Inflammatory macrophage treated with lipopolysaccharide for 4 hours (primary cell): ENCODE measurements at regions not wholly inside any gene's neighbourhood (a gene's known extent, or its start where the extent isn't known, plus 50 kb on each side); places are given as distances from the start of the nearest gene placed in this dataset.

ENCODE experiments used
- DNase-seq: peaks from one replicate; pipeline ENCODE4 v3.0.0-alpha.2; 2020

- no peak for DNase-seq
These were observed 88.0 kb downstream of the XCL2 start for GRCh38 chr1:168455764-168456163.

GRCh38 chr1:168454211-168454815 is 89.5 kb downstream of the XCL2 start:
- no peak for DNase-seq

- DNase-seq: no peak
These were observed 90.7 kb downstream of the XCL2 start for GRCh38 chr1:168453056-168453455.

- DNase-seq: no peak
These were observed 91.5 kb downstream of the XCL2 start for GRCh38 chr1:168452329-168452728.

- no peak for DNase-seq
These were observed 95.9 kb downstream of the XCL2 start for GRCh38 chr1:168447871-168448270.

GRCh38 chr1:168446081-168446480 is 97.7 kb downstream of the XCL2 start:
- DNase-seq: no peak

- no peak for DNase-seq
These were observed 99.9 kb downstream of the XCL2 start for GRCh38 chr1:168443899-168444298.

GRCh38 chr1:168443356-168443755 is 100.4 kb downstream of the XCL2 start:
- DNase-seq: no peak

- no peak for DNase-seq
These were observed 100.9 kb downstream of the XCL2 start for GRCh38 chr1:168442931-168443330.

GRCh38 chr1:168441745-168442144 is 102.1 kb downstream of the XCL2 start:
- no peak for DNase-seq

- DNase-seq: peak; percentile 79
These were observed 104.1 kb downstream of the XCL2 start for GRCh38 chr1:168439456-168440375.

- DNase-seq: no peak
These were observed 105.2 kb downstream of the XCL2 start for GRCh38 chr1:168438626-168439025.

- DNase-seq: no peak
These were observed 106.0 kb downstream of the XCL2 start for GRCh38 chr1:168437821-168438220.

- no peak for DNase-seq
These were observed 108.4 kb downstream of the XCL2 start for GRCh38 chr1:168435439-168435838.

GRCh38 chr1:168433238-168433637 is 110.6 kb downstream of the XCL2 start:
- DNase-seq: no peak

GRCh38 chr1:168431882-168432281 is 111.9 kb downstream of the XCL2 start:
- DNase-seq: no peak

- no peak for DNase-seq
These were observed 113.5 kb downstream of the XCL2 start for GRCh38 chr1:168430321-168430720.

- no peak for DNase-seq
These were observed 115.6 kb downstream of the XCL2 start for GRCh38 chr1:168428063-168428731.

- DNase-seq: peak; percentile 22
These were observed 116.7 kb downstream of the XCL2 start for GRCh38 chr1:168427051-168427450.

GRCh38 chr1:168424281-168424680 is 119.5 kb downstream of the XCL2 start:
- DNase-seq: no peak

GRCh38 chr1:168422203-168422847 is 121.5 kb downstream of the XCL2 start:
- DNase-seq: no peak

- no peak for DNase-seq
These were observed 122.3 kb downstream of the XCL2 start for GRCh38 chr1:168421399-168422004.

- no peak for DNase-seq
These were observed 123.6 kb downstream of the XCL2 start for GRCh38 chr1:168420177-168420576.
